GM12878 (cell line): ENCODE measurements at regions not wholly inside any gene's neighbourhood (a gene's known extent, or its start where the extent isn't known, plus 50 kb on each side); places are given as distances from the start of the nearest gene placed in this dataset.

Source experiments
- BRCA1 ChIP-seq: IDR thresholded peaks from 2 replicates; pipeline ENCODE4 v1.6.1; 2011; ENCODE audit warnings: low read depth, low read length, improper control_type of control experiment
- CHD4 ChIP-seq: fragments of 200-600 bp; sonication (generic); IDR thresholded peaks from 2 replicates; pipeline ENCODE4 v1.6.1; 2016; ENCODE audit warnings: mild to moderate bottlenecking
- CTCF ChIP-seq, 3 experiments: IDR thresholded peaks in 2 of 3; conservative IDR thresholded peaks in 1 of 3; 2 replicates each; pipeline ENCODE4 v1.5.1; 2011; ENCODE audit warnings: low read depth in 3 of 3, low read length in 3 of 3, mild to moderate bottlenecking in 3 of 3, control low read depth in 2 of 3, moderate library complexity in 2 of 3, inconsistent platforms in 1 of 3, mixed read lengths in 1 of 3; ENCODE audit not compliant: control insufficient read depth in 2 of 3, insufficient read depth in 1 of 3; ENCODE audit errors: extremely low read depth in 1 of 3
- EP300 ChIP-seq, 2 experiments: fragments of 150-350 bp in 1 of 2; IDR thresholded peaks; 2 replicates each; pipeline ENCODE4 v1.6.1; 2011 to 2012; ENCODE audit warnings: low read depth in 2 of 2, low read length in 2 of 2, borderline replicate concordance in 1 of 2, improper control_type of control experiment in 1 of 2, inconsistent platforms in 1 of 2; ENCODE audit not compliant: control insufficient read depth in 1 of 2
- NR2C2 ChIP-seq: IDR thresholded peaks from 2 replicates; pipeline ENCODE4 v1.6.1; 2011; ENCODE audit warnings: borderline replicate concordance, low read depth; ENCODE audit not compliant: control insufficient read depth, insufficient read length
- POLR2AphosphoS2 ChIP-seq: IDR thresholded peaks from 2 replicates; pipeline ENCODE4 v1.6.1; 2011; ENCODE audit warnings: low read depth, mild to moderate bottlenecking, low read length, improper control_type of control experiment, moderate library complexity
- POLR2AphosphoS5 ChIP-seq: IDR thresholded peaks from 2 replicates; pipeline ENCODE4 v1.6.1; 2011; ENCODE audit warnings: mild to moderate bottlenecking, low read length, inconsistent platforms
- RELA ChIP-seq: fragments of 450-650 bp; IDR thresholded peaks from 2 replicates; pipeline ENCODE4 v1.8.0; 2014; ENCODE audit warnings: borderline replicate concordance; ENCODE audit not compliant: partially characterized antibody
- SMC3 ChIP-seq: IDR thresholded peaks from 2 replicates; pipeline ENCODE4 v1.6.1; 2011; ENCODE audit warnings: low read length, improper control_type of control experiment, borderline replicate concordance
- SP1 ChIP-seq: IDR thresholded peaks from one replicate; pipeline ENCODE4 v1.6.1; 2011; ENCODE audit warnings: low read depth, low read length
- SREBF2 ChIP-seq: IDR thresholded peaks from 2 replicates; pipeline ENCODE4 v1.6.1; 2012; ENCODE audit warnings: mild to moderate bottlenecking, low read length
- TCF7 ChIP-seq: IDR thresholded peaks from 2 replicates; pipeline ENCODE4 v1.6.1; 2014; ENCODE audit warnings: antibody characterized with exemption, borderline replicate concordance
- ZNF274 ChIP-seq: IDR thresholded peaks from one replicate; pipeline ENCODE4 v1.8.0; 2011; ENCODE audit not compliant: insufficient read length, insufficient read depth
- TF ChIP-seq, protein P1 (sequence below): fragments of 450-650 bp; formaldehyde crosslinking; IDR thresholded peaks from 2 replicates; pipeline ENCODE4 v1.4.0; 2020; ENCODE audit warnings: mild to moderate bottlenecking, moderate library complexity

- TF ChIP-seq POLR2AphosphoS2 = no peak
- no peak for TF ChIP-seq POLR2AphosphoS5
- no peak for TF ChIP-seq RELA
- TF ChIP-seq NR2C2 = no peak
- TF ChIP-seq SREBF2 = no peak
- TF ChIP-seq ZNF274 = no peak
- TF ChIP-seq CTCF (IDR thresholded peaks at IDR 0.05 in 2 of 3, conservative IDR thresholded peaks at IDR 0.05 in 1 of 3; ENCODE audit: control insufficient read depth in 2 of 3, extremely low read depth in 1 of 3, insufficient read depth in 1 of 3, low read depth in 3 of 3, low read length in 3 of 3) = no peak
- no peak for TF ChIP-seq BRCA1
- TF ChIP-seq, protein P1, sequence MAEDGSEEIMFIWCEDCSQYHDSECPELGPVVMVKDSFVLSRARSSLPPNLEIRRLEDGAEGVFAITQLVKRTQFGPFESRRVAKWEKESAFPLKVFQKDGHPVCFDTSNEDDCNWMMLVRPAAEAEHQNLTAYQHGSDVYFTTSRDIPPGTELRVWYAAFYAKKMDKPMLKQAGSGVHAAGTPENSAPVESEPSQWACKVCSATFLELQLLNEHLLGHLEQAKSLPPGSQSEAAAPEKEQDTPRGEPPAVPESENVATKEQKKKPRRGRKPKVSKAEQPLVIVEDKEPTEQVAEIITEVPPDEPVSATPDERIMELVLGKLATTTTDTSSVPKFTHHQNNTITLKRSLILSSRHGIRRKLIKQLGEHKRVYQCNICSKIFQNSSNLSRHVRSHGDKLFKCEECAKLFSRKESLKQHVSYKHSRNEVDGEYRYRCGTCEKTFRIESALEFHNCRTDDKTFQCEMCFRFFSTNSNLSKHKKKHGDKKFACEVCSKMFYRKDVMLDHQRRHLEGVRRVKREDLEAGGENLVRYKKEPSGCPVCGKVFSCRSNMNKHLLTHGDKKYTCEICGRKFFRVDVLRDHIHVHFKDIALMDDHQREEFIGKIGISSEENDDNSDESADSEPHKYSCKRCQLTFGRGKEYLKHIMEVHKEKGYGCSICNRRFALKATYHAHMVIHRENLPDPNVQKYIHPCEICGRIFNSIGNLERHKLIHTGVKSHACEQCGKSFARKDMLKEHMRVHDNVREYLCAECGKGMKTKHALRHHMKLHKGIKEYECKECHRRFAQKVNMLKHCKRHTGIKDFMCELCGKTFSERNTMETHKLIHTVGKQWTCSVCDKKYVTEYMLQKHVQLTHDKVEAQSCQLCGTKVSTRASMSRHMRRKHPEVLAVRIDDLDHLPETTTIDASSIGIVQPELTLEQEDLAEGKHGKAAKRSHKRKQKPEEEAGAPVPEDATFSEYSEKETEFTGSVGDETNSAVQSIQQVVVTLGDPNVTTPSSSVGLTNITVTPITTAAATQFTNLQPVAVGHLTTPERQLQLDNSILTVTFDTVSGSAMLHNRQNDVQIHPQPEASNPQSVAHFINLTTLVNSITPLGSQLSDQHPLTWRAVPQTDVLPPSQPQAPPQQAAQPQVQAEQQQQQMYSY (CRISPR knock-in tag) = no peak
- TF ChIP-seq TCF7 = no peak
- TF ChIP-seq SP1 = no peak
- TF ChIP-seq EP300 (IDR thresholded peaks at IDR 0.05; ENCODE audit: borderline replicate concordance in 1 of 2, control insufficient read depth in 1 of 2, low read depth in 2 of 2, low read length in 2 of 2) = no peak
- no peak for TF ChIP-seq CHD4
- no peak for TF ChIP-seq SMC3
Measured at GRCh38 chr1:187091666-187092065, 262.9 kb downstream of the PLA2G4A start.
